ENCODE measurements at regions not wholly inside any gene's neighbourhood (a gene's known extent, or its start where the extent isn't known, plus 50 kb on each side); places are given as distances from the start of the nearest gene placed in this dataset.

- TF ChIP-seq, protein P1, sequence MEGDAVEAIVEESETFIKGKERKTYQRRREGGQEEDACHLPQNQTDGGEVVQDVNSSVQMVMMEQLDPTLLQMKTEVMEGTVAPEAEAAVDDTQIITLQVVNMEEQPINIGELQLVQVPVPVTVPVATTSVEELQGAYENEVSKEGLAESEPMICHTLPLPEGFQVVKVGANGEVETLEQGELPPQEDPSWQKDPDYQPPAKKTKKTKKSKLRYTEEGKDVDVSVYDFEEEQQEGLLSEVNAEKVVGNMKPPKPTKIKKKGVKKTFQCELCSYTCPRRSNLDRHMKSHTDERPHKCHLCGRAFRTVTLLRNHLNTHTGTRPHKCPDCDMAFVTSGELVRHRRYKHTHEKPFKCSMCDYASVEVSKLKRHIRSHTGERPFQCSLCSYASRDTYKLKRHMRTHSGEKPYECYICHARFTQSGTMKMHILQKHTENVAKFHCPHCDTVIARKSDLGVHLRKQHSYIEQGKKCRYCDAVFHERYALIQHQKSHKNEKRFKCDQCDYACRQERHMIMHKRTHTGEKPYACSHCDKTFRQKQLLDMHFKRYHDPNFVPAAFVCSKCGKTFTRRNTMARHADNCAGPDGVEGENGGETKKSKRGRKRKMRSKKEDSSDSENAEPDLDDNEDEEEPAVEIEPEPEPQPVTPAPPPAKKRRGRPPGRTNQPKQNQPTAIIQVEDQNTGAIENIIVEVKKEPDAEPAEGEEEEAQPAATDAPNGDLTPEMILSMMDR (conservative IDR thresholded peaks at IDR 0.05; ENCODE audit: low read length): no peak
- TF ChIP-seq EZH2phosphoT487 (IDR thresholded peaks at IDR 0.05; ENCODE audit: borderline replicate concordance, low read depth, low read length): no peak
These were observed 113.5 kb downstream of the OGFRL1 start for GRCh38 chr6:71402096-71402495.
